Lower leg skin (tissue), 3 donors: ENCODE measurements at regions not wholly inside any gene's neighbourhood (a gene's known extent, or its start where the extent isn't known, plus 50 kb on each side); places are given as distances from the start of the nearest gene placed in this dataset.

Experiments used
- POLR2A ChIP-seq, 2 donors: fragments of 450-650 bp; IDR thresholded peaks; one replicate each; pipeline ENCODE4 v1.6.1; 2016 to 2017; ENCODE audit warnings: antibody characterized with exemption in 2 of 2, mild to moderate bottlenecking in 1 of 2, moderate library complexity in 1 of 2
- TF ChIP-seq, protein P1 (sequence below), 3 donors: fragments of 450-650 bp; IDR thresholded peaks; one replicate each; pipeline ENCODE4 v1.5.1; 2016; ENCODE audit warnings: antibody characterized with exemption in 3 of 3, mild to moderate bottlenecking in 3 of 3, moderate library complexity in 2 of 3

DNA sequence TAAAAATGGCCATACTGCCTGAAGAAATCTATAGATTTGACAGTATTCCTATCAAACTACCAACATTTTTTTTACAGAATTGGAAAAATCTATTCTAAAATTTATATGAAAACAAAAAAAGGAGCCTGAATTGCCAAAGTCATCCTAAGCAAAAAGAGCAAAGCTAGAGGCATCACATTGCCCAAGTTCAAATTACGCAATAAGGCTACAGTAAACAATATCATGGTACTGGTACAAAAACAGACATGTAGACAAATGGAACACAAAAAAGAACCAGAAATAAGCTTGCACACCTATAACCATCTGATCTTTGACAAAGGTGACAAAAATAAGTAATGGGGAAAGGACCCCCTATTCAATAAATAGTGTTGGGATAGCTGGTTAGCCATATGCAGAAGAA lies 50.2 kb upstream of the THSD7B start:
- TF ChIP-seq, protein P1, sequence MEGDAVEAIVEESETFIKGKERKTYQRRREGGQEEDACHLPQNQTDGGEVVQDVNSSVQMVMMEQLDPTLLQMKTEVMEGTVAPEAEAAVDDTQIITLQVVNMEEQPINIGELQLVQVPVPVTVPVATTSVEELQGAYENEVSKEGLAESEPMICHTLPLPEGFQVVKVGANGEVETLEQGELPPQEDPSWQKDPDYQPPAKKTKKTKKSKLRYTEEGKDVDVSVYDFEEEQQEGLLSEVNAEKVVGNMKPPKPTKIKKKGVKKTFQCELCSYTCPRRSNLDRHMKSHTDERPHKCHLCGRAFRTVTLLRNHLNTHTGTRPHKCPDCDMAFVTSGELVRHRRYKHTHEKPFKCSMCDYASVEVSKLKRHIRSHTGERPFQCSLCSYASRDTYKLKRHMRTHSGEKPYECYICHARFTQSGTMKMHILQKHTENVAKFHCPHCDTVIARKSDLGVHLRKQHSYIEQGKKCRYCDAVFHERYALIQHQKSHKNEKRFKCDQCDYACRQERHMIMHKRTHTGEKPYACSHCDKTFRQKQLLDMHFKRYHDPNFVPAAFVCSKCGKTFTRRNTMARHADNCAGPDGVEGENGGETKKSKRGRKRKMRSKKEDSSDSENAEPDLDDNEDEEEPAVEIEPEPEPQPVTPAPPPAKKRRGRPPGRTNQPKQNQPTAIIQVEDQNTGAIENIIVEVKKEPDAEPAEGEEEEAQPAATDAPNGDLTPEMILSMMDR (IDR thresholded peaks at IDR 0.05), result no peak
- no peak for TF ChIP-seq POLR2A (IDR thresholded peaks at IDR 0.05)
